Stimulated activated CD4-positive, alpha-beta T cell treated with anti-CD3 and anti-CD28 coated beads, Interleukin-15, amount 100 ng/mL, for 48 hours (primary cell): ENCODE measurements at regions not wholly inside any gene's neighbourhood (a gene's known extent, or its start where the extent isn't known, plus 50 kb on each side); places are given as distances from the start of the nearest gene placed in this dataset.
A peak's percentile ranks its signal among the peaks of the same experiment; 100 is the strongest.

Source experiments
- DNase-seq, 2 donors: peaks; one replicate each; pipeline ENCODE4 v3.0.0-alpha.2; 2020; ENCODE audit warnings: low read depth in 2 of 2

DNA sequence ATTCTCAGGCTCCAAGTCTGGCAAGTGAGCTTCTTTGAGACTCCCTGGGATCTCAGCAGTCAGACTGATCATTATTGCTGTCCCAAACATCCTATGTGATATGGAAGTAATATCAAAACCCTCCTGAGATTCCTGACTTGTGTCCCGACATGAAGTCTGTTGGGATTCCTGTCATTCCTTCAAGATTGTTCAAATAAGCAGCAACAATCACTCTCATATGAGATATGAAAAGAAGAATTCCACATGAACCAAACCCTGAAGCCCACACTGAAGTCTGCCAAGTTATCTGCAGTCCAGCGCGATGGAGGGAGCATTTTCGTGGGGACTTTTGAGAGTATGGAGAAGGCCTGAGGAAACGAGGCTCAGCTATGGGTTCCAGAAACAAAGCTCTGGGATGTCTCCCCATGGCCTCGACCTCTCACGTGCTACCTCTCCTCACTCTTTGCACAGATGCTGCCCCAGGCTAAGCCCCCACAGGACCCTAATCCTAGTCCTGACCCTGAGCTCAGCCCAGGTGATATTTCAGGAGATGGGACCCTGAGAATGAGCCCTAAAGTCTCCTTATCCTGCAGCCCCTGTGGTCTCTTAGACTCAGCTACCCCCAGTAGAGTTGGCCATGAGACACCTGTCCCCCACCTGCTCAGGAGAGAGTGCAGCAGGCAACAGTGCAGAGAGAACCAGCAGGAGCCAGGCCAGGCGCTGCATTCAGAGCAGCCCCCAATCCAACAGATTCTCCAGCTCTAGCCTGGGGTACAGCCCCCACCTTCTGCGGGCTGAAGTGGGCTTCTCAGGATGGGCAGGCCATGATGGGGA is 100.2 kb downstream of the GGTLC2 start:
- DNase-seq = no peak

DNA sequence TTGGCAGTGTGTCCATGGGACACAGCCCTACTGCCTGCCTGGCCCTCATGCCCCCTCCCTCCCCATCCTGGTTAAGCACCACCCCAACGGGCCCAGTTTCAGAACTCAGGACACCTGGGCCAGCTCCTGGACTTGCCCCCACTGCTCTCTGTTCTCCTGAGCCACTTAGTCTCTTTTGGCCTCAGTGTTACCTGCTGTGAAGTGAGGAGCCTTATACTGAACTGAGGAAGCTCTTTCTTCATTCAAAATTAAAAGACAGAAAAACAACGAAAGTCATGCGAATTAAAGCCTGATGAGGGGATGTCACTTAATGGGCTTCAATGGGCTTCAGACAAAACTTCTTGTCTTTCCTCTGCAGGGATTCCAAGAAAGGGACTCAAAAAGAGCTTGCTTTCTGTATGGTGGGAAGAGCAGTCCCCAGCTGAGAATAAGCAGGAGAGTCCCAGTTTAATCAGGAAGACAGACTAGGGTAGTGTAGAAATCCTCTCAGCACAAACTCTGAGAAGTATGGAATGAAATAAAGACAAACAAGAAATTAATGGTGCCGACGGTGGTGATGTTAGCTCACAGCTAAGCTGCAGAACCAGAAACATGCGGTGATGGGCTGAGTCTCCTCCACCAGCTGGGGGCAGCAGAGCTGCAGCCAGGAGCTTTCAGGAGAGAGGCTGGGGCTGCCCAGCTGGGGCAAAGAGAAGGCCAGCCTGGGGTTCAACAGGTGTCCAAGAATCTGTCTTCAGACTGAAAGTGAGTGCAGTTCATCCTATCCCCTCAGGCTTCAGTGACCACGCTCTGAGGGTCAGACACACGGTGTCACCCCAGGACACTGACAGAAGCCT is 101.0 kb downstream of the GGTLC2 start:
- DNase-seq = peak in 1 of 2 donors; percentile 10

DNA sequence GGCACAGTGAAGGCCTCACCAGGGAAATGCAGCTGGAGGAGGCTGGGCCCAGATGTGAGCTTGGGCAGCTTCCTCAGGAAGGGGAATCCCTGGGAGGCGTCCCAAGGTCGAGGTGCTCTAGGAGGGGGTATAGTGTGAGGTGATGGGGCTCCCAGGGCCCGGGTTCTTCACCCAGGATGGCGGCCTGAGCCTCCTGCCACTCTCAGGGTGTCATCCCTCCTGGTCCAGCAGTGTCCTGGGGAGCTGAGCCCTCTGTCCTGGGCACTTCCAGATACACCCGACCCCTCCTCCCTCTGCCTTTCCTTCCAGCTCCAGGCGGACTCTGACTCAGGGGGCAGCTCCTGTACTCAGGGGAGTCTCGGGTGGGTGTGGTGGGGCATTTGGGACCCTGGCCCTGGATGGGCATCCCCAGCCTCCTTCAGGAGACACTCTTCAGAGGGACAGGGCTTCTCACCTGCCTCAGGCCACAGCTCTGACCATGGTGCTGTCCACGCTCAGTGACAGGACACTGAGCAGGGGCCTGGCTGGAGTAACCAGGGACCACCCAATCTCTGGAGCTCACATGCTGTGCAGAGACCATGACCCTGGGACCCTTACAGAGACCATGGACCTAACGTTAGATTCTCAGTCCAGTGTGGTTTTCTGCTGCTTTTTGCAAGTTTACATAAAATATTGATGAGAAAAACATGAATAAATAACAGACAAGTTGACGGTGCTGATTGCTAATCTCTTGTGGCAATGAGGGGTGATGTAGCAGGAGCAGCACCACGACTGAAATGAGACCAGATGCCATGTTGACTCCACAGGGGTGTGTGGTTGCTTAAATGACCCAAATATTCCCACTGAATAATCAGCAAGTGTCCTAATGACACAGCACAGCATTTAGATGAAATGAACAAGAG is 101.9 kb downstream of the GGTLC2 start:
- DNase-seq = no peak

DNA sequence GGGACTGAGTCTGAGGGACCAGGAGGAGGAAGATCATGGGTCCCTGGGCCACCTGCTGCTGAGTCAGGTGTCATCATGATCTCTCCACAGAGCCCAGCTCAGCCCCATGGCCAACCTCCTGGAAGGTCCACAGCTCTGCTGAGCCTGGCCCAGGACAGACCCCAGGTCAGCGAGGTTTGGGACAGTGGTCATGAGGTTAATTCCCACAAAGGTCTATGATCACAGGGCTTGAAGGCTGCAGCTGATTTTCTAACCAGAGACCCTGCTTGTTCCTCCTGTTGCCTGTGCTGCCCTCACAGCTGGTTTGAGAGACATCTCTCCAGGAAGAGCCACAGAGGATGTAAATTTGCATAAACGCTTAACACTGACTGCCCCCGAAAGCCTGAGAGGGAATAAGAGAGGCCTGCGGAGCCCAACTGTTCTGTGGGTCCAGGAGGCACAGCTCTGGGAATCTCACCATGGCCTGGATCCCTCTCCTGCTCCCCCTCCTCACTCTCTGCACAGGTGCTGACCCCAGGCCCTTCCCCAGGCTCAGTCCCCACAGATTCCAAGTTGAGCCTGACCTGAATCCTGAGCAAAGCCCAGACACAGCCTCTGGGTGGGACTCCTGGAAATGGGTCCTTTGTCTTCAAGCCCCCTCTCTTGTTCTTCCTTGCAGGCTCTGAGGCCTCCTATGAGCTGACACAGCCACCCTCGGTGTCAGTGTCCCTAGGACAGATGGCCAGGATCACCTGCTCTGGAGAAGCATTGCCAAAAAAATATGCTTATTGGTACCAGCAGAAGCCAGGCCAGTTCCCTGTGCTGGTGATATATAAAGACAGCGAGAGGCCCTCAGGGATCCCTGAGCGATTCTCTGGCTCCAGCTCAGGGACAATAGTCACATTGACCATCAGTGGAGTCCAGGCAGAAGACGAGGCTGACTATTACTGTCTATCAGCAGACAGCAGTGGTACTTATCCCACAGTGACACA is 102.8 kb downstream of the GGTLC2 start:
- DNase-seq = no peak

DNA sequence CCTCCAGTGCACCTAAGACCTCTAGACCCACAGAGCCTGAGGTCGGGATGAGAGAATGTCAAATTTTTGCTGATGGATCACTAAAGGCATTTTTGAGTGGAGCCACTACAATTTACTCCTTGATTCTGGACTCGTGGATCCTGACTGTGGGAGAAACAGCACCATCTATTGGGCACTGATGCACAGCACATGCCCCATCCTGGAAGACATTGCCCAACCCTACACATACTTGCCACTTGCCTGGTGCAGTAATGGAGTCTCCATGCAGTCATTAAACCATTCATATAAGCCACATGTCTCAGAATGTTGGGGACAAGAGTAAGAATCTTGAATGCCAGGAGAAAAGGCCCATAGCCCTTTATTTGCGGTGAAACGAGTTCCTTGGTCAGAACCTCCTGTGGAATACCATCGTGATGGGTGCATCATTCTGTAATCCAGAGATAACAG is 103.9 kb downstream of the GGTLC2 start:
- DNase-seq = peak in 1 of 2 donors; percentile 18

DNA sequence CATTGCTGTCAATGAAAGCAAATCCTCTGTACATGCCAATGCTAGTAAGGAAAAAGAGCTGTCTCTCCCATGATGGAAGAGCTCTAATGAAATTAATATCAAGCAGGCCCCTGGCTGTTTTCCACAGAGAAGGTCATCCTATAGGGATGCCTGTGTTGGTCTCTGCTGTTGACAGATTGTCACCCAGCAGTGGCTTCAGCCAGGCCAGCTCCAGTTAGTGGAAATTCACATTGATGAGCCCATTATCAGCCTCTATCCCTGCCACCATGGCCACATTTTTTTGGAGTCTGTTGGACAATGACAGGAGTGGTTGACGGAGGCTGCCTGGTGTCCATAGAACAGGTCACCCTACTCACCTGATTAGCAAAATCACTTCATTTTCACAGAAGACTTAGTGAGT is 104.3 kb downstream of the GGTLC2 start:
- DNase-seq = no peak

DNA sequence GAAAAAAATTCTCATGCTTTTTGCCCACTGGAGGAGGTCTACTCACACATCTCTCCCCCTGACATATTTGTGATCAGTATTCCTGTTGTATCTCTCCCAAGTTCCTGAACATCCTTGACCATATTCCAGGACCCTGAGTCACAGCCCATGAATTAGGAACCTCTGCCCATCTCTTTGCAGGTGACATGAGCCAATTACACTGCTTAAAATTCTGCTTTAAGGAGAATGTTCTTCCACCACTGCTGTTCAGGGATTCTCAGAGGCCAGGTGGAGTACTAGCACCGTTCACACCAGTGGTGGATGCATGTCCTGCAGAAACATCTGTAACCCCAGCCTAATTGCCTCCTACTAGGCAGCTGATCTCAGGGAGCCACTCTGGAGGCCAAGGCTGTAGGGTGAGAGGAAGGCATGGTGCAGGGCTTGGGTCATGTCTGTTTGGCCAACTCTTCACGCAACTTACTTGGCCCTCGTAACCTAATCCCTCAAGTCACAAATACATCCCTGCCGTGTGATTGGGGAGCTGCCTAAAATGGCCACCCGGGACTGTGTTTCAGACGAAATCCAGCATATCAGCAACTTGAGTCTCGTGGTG is 104.8 kb downstream of the GGTLC2 start:
- DNase-seq = no peak

DNA sequence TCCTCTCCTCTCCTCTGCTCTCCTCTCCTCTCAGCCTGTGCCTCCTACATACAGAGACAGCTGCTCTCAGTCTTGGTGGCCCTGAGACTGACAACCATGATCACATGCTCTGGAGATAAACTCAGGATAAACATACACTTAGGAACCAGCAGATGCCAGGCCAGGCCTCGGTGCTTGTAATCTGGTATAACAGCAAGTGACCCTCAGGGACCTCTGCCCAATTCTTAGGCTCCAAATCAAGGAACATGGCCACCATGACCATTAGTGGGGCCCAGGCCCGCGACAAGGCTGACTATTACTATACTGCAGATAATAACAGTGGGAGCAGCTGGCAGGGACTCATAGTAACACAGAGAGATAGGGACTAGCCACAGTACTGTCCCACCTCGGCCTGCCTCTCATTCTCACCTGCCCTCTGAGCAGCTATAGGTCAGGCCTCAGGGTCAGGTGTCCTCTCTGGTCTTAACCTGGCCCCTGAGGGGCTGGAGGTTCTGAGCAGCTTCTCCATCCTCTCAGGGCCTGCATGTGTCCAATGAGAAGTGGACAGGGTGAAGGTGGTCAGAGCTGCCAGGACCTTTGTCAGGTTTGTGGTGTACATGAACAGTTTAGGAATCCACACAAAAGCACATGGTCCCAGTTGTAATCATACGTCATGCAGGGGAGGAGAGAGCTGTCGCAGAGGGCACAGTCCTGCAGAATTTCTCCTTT is 106.1 kb downstream of the GGTLC2 start:
- DNase-seq = no peak

DNA sequence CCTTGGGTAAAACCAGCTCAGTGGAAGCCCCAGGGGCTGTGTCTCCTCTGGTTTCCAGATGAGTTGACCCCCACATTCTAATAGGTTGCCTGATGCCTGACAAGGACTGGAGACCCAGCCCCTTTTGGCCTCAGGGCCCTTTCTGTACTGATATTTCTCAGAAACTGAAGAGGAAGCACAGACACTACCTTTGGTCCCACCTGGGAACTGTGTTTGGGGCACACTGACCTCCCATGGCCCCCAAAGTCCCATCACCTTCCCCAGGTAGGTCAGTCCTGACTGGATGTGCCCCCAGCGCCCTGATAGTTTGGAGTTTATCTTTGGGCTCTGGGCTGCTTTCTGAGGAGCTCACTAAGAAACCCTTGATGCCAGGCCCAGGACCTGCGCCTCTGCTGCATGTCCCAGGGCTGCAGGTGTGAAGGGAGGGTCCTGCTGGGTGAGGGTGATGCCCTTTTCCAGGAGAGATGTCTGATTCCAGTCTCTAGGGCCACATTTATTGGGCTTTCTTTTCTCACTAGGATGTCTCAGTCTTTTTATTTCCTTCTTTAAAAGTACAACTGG is 106.7 kb downstream of the GGTLC2 start:
- no peak for DNase-seq

DNA sequence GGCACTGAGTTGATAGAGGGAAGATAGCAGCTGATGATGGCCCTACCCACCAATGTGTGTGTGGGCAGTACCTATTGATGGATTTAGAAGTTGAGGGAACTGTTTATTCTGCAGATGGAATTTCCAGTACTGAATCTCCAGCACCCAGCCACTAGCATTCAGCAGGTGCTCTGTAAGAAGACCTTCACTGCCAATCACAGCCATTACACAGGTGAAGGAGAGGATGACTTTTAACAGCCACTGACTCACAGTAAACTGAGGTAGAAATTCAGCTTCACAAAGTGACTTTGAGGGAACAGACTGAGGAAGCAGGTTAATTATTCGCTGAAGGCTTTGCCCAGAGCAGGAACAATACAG is 107.8 kb downstream of the GGTLC2 start:
- DNase-seq = no peak

DNA sequence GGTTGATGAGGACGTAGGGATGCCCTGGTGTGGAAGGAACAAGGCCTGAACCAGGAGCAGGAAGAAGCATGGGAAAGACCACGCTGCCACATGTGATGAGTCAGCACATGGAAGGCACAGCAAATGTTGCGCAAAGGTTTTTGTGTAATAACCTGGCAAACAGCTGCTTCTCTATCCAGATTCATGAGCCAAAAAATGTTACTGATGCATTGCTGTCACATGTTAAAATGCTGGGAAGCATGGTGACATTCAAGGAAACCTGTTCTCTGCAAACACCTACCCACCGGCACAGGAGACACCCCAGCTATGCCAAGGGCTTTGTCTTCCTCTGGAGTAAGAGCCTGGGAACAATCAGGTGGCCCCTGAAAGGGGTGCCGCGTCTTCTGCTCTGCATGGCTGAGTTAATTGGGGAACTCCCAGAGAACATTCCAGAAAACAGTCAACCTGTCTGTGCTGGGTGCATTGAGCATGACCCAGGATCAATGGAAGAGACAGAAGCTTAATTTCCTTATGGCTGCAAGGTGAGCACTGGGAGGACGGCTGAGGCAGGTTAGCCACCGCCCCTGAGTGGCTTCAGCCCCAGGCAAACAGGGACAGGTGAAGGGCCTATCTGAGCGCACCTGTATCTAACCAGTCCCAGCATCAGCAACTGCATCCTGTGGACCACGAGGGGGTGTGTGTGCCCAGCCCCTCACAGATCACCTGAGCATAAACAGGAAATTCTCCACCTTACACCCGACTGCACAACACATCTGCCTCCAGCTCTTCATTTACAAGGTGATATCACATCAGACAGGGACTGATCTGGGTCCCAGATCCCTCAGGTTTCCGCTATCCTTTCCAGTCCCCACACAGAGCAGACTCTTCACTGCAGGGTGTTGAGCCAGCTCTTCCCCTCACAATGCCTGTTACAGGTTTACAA is 108.4 kb downstream of the GGTLC2 start:
- DNase-seq = no peak

DNA sequence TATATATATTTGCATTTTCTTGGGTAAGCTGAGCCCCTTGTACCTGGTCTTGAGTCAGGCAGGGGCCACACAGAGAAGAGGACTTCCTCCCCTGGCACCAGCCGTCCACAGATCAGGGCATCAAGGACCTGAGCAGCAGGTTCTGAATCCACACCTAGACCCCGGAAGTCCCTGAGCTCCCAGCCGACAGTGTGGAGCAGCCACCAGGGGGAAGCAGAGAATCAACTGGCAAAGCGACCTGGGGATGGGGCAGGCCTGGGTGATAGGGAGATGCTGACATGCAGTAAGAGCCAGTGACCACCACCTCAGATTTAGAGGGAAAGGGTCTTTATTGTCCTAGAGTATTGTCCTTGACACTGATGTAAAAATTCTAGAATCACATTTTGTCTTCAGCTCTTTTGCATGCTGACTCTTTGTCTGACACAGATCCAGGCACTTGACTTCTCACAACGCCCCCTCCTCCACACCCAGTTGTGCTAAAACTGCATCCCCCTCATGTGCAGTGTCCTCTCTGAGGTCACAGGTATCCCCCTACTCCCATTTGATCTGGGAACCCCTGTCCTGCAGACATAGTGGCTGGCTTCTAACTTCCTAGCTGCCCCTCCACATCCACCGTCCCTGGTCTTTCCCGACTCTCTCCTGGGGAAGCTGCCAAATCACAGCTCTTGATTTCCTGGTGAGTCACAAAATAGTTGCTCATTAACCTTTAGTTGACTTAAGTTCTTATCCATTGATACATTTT is 109.3 kb downstream of the GGTLC2 start:
- peak; percentile 59 to 61 for DNase-seq

DNA sequence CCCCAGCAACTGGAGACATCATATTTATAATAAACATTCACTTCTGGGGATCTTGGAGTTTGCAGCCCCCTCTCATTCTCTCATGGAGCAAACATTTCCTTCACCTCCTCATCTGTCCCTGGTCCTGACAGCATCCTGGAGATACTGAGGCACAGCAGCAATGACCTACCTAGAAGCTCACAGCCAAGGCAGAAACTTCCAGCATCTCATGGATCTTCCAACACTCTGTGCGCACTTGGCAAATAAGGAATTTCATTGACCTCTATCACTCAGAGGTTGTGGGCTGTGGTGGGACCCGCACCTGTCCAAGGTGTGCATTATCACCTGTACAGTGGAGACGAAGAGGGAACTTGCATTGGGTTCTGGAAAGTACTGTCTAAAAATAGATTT is 109.8 kb downstream of the GGTLC2 start:
- no peak for DNase-seq

DNA sequence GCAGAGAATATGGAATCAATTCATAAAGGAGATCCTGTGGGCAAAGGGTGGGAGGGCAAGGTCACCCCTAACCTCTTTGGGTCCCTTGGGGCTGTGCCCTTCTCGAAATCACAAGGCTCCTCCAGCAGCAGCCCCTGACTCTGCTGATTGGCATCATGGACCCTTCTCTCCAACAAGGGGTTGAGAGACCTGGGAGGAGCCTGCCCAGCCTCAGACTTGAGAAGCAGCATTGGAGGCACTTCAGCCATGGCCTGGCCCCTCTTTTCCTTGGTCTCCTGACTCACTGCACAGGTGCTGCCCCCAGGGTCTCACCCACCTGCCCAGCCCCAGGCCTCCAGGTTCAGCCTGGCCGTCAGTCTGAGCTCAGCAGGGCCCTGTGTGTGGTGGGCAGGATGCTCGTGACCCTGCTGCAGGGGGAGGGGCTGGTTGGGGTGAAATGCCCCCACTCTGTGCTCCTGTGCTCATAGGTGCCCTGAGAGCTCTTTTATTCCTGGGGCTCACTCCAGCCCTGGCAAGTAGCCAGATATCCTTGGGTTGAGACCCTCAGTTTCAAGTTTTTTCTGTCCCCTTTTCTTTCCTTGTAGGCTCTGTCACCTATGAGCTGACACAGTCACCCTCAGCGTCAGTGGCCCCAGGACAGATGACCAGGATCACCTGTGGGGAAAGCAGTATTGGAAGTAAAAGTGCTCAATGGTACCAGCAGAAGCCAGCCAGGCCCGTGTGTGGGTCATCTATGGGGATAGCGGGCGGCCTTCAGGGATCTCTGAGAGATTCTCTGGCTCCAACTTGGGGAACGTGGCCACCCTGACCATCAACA is 110.8 kb downstream of the GGTLC2 start:
- DNase-seq = no peak

DNA sequence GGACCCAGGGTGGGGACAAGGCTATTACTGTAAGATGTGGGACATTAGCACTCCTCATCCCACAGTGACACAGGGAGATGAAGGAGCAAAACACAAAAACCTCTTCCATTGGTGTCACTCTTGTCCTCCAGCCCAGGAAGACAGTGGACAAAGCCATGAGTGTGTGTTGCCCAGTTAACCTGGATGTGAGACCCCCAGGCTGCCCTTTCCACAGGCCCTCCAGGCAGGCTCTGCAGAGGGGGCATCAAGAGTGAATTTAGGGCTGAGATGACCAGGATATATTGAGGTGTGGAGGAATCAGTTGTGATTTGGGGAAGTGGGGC is 111.3 kb downstream of the GGTLC2 start:
- DNase-seq = no peak

DNA sequence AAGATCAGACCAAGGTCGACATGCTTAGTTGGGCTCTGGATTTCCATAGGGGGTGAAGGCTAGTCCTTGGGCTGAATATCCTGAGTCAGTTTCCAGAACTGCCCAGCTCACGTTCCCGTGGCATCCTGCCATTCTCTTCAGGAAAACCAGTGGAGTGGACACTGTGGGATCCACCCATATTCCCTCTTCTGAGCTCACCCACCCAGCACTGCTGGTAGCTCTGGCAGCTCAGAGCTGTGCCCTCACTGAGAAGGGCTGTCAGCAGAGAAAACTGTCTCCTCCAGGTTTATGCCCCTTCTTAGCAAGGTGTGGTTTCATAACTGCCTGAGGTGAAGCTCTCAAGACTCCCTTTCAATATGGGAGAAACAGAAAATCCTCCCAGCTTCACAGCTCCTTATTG is 111.7 kb downstream of the GGTLC2 start:
- no peak for DNase-seq
